NOMO-1 (cell line): ENCODE measurements at regions not wholly inside any gene's neighbourhood (a gene's known extent, or its start where the extent isn't known, plus 50 kb on each side); places are given as distances from the start of the nearest gene placed in this dataset.

ENCODE experiments used
- DNase-seq, 2 experiments: peaks; one replicate each; lab custom pipeline; 2025; ENCODE audit not compliant: unreplicated experiment in 2 of 2; lab: John Stamatoyannopoulos, UW

GRCh38 chr5:155746367-155747038, 580.5 kb upstream of the SGCD start:
- DNase-seq, result no peak

GRCh38 chr5:155750101-155750500, 576.9 kb upstream of the SGCD start:
- no peak for DNase-seq

GRCh38 chr5:155750571-155750970, 576.4 kb upstream of the SGCD start:
- no peak for DNase-seq

- no peak for DNase-seq
Observed at GRCh38 chr5:155753943-155754581, 572.9 kb upstream of the SGCD start.

- no peak for DNase-seq
Observed at GRCh38 chr5:155759252-155759651, 567.7 kb upstream of the SGCD start.

- DNase-seq, result no peak
Observed at GRCh38 chr5:155759984-155760383, 567.0 kb upstream of the SGCD start.

- no peak for DNase-seq
Observed at GRCh38 chr5:155761502-155761901, 565.5 kb upstream of the SGCD start.

- DNase-seq, result no peak
Observed at GRCh38 chr5:155765715-155766114, 561.2 kb upstream of the SGCD start.

- DNase-seq, result no peak
Observed at GRCh38 chr5:155767470-155767869, 559.5 kb upstream of the SGCD start.

GRCh38 chr5:155768332-155768731, 558.6 kb upstream of the SGCD start:
- no peak for DNase-seq

- DNase-seq, result no peak
Observed at GRCh38 chr5:155772009-155772662, 554.8 kb upstream of the SGCD start.

- no peak for DNase-seq
Observed at GRCh38 chr5:155773680-155774079, 553.3 kb upstream of the SGCD start.

- DNase-seq, result no peak
Observed at GRCh38 chr5:155780260-155780659, 546.7 kb upstream of the SGCD start.

GRCh38 chr5:155783246-155783645, 543.7 kb upstream of the SGCD start:
- no peak for DNase-seq

GRCh38 chr5:155783791-155784190, 543.2 kb upstream of the SGCD start:
- DNase-seq, result no peak

- no peak for DNase-seq
Observed at GRCh38 chr5:155786108-155786507, 540.9 kb upstream of the SGCD start.

GRCh38 chr5:155792873-155793272, 534.1 kb upstream of the SGCD start:
- no peak for DNase-seq

GRCh38 chr5:155794795-155795194, 532.2 kb upstream of the SGCD start:
- no peak for DNase-seq

- DNase-seq, result no peak
Observed at GRCh38 chr5:155799308-155799707, 527.7 kb upstream of the SGCD start.

GRCh38 chr5:155807884-155808576, 518.9 kb upstream of the SGCD start:
- no peak for DNase-seq

GRCh38 chr5:155815248-155815647, 511.7 kb upstream of the SGCD start:
- no peak for DNase-seq

GRCh38 chr5:155822177-155822576, 504.8 kb upstream of the SGCD start:
- DNase-seq, result no peak
